CD1c-positive myeloid dendritic cell (primary cell): ENCODE measurements at regions not wholly inside any gene's neighbourhood (a gene's known extent, or its start where the extent isn't known, plus 50 kb on each side); places are given as distances from the start of the nearest gene placed in this dataset.
"Not testable (repeated sequence)": the region's sequence is repeated elsewhere in the genome, so short reads cannot be mapped to it uniquely, and the experiment has no call there.

Experiments used
- DNase-seq: peaks from one replicate; pipeline ENCODE4 v3.0.0-alpha.2; 2016; ENCODE audit errors: extremely low spot score

DNA sequence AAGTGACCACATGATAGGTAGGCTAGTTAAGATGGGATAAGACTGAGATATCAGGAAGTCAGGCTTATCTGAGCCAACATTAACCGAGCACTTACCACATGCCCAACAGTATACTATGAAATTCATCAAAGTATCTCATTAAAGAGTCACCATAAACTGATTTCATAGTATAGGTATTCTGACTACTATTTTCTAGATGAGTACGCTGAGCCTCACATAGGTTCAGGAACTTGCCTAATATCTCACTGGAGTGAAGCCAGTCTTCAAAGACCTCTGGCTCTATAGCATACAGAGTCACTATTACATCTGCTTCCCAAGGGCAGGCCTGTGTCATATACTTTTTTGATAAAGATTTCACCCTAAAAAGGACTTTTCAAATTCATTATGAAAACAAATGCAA is 115.6 kb upstream of the NGF start:
- no peak for DNase-seq

DNA sequence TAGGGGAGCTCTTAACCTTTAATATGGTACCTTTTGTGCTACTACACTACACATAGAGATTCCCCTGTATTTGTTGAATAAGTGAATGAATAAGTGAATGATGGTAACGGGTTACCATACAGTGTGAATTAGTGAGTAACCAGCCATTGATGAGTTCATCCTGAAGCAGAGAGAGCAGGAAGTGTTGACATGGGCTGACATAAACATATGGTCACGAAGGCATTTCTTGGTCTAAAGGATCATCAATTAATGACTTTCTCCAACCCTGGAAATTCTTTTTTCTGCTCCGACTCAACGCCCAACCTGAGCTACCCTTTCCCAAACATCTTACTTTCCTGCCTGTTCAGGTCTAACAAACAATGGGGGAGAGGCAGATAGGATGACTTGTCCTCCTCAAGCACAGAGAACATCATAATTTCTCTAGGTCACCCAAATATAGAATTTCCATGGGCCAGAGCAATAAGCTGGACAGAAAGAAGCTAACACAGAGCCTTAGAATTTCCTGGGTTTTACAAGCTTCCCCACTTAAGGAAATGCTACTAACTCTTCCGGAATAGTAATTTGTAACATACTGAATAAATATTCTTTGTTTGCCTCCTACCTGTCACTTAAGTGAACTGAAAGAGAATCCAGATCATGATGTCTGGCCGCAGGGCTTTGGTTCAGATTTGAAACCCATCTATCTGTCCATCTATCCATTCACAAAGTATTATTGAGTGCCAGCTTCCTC is 114.7 kb upstream of the NGF start:
- no peak for DNase-seq

DNA sequence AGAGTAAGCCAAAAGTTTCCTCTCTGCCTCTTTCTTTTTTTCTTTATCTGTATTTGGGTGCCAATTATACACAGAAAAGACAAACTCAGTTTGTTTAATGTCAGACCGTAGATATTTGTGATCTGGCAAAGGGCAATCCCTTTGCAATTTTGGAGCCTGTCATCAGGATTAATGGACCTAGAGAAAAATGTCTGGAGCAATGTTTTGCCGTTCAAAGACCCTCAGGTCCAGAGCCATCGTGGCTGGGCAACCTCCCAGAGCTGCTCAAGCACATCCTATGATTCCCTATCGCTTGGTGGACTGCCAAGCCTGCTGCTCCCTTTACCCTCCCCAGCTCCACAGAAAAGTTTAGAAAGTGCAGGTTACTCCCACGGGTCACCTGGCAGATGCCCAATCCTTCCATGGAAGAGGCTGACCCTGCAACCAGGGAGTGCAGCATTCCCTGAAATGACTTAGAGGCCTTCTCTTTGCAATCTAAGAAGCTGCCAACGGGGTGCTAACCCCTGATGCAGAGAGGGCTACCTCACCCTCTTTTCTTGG is 112.5 kb upstream of the NGF start:
- DNase-seq: no peak

DNA sequence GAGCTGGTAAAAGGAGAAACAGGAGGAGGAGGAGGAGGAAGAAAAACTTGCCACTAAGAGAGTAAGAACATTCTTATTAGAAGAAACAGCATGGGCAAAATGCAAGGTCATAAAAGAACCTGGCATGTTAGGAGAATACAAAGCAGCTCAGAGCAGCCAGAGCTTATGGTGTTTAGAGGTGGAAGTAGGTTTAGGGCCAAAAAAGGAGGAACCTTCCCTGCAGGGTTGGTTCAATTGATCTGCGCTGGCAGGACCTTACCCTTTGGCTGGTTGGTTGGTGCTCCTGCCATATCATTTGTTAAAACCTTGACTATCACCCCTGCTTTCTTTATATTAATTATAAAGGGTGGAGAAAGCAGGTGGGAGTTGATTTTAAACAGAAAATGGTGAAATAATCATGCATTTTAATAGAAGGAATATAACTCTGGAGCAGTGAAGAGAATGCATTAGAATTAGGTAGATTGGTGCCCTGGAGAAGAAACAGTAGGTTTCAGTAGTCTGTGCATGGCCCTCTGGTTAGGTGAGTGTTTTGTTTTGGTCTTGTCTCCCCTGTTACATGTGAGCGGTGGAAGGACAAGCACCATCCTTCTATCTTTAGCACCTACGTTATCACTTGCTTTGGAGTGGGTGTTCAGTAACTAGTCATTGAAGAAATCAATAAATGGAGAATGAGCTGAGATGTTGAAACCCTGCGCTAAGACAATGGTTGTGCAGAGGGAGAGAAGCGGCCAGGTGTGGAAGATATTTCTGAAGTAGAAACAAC is 110.4 kb upstream of the NGF start:
- no peak for DNase-seq

DNA sequence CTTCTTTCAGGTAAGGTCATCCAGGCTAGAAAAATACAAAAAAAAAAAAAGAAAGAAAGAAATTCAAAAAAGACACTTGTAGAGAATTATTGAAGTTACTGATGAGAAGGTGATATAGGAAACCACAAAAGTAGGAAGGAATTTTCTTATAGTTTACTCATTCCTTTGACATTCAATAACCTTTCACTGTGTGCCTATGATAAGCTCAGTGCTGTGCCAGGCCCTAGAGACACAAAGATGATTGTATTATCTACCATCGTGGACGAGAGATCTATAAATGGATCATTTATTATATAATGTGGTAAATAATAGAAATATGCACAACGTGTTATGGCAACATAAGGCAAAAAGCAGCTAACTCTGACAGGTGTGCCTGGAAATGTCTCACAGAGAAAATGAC is 109.6 kb upstream of the NGF start:
- no peak for DNase-seq

DNA sequence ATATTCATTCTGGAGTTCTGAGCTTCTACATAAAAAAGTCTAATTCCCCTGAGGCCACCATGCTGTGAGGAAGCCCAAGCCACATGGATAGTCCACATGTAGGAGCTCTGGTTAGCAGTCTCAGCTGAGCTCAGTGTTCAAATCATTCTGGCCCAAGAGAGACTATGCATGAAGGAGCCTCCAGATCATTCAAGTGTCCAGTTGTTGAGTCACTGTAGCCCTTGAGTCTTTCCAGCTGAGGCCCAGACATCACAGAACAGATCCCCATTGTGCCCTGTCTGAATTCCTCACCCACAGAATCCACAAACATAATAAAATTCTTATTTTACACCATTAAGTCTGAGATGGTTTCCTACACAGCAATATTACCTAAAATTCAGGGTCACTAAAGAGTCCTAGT is 107.0 kb upstream of the NGF start:
- no peak for DNase-seq

DNA sequence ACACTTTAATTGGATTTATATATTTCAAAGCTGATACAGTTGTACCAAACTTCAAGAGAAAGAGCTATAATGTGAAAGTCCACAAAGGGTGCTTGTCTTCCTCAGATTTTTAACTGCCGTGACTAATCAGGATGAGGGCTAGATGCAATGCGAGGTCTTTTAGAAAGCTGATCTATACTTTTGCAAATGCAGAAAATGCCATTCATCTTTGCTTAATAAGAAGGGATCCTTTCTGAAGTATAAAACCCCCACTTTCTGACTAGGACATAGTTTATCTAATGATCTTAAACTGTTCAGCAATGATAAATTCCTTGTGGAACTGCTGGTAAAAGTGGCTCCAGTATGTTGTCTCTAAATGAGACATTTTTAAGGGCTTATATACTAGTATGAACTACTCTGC is 102.7 kb upstream of the NGF start:
- no peak for DNase-seq

DNA sequence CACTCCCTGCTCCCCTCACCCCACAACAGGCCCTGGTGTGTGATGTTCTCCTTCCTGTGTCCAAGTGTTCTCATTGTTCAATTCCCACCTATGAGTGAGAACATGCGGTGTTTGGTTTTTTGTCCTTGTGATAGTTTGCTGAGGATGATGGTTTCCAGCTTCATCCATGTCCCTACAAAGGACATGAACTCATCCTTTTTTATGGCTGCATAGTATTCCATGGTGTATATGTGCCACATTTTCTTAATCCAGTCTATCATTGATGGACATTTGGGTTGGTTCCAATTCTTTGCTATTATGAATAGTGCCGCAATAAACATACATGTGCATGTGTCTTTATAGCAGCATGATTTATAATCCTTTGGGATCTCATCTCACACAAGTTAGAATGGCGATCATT is 101.5 kb upstream of the NGF start:
- DNase-seq: not testable (repeated sequence)

DNA sequence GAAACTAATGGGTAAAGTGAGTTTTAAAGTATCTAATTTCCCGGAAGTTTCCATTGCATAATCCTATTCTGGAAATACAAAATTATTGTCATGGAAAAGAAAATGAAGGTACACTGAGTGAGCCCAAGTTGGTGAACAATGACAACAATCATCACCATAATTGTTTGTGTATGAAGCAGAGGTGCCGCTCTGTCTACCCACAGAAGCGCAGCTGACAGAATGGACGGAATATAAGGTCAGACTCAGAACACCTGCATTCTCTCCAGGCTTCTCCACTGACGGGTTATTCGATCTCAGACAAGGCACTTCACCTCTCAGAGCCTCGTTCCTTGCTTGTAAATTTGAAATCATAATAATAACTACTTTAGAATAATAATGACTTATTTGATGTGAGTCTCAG is 99.1 kb upstream of the NGF start:
- no peak for DNase-seq

DNA sequence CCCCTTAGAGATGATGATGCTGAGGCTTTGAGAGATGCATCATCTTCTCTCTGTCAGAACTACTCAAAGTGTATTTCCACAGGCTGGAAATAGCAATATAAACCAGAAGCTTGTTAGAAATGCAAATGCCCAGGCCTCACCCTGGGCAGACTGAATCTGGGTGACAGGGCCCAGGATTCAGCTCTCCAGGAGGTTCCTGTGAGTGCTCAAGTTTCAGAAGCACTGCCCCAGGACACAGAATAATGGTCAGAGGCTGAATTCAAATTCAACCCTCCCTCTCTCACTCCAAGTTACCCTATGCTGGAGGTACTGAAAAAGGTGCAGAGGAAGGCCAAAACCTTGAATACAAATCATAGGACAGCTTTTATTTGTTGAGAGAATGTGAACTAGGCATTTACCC is 98.5 kb upstream of the NGF start:
- DNase-seq: no peak

DNA sequence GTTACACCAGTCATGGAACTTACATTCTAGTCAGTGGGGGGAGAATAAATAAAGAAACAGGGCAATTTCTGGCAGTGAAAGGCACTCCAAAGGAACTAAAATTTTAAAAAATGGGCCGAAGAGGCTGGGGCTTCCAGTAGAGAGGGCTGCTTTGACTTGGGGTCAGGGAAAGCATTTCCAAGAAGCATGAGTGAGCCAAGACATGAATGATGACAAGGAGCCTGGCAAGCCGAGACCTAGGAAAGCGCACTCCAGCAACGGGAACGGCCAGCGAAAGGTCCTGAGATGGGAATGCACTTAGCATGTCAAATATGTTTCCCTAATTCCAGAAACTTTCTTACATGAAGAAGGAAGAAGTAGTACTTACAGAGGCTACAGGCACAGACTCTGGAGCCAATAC is 95.4 kb upstream of the NGF start:
- DNase-seq: no peak

DNA sequence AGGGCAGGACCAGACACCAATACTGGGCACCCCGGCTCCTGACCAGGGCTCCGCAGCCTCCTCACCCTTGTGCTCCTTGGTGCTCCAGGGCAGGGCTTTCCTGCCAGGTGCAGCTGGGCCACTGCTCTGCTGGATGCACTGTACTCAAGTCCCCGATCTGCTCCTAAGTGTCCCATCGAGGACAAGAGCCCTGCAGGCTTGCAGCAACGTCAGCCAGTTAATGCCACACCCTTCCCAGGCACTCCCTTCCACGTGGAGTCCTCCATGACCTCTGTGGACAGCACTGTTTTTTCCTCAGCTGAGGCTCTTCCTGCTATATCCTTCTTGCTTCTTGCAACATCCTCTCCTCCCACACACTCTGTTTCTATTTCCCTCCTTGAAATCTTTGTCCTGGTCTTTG is 94.0 kb upstream of the NGF start:
- DNase-seq: no peak

DNA sequence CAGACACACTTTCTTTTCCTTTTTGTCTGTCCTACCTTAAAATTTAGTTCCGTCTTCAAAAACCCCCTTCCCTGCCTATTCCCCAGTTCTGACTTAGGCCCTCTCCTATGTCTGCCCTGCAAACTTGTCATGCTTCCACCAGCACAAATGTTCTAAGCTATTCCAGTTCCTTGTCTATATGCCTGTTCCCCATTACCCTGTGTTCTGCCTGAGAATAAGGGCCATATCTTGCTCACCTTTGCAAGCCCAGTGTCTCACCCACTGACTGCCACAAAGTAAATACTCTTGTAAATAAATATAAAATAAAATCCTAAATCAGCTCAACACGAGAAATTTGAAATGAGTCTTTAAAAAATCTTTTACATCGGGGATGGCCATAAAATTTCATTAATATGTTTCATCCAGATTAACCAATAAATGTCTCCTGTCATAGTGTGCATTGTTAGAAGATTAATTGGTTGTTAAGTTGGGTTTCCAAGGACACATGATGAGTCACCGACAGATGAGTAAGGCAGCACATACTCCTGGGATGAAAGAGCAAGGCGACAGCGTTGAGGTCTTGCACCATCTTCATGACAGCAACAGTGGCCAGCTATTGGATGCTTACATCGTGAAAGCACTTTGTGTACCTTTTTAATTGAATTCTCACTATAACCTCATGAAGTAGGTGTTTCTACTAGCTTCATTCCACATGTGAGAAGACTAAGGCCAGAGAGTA is 92.6 kb upstream of the NGF start:
- no peak for DNase-seq

DNA sequence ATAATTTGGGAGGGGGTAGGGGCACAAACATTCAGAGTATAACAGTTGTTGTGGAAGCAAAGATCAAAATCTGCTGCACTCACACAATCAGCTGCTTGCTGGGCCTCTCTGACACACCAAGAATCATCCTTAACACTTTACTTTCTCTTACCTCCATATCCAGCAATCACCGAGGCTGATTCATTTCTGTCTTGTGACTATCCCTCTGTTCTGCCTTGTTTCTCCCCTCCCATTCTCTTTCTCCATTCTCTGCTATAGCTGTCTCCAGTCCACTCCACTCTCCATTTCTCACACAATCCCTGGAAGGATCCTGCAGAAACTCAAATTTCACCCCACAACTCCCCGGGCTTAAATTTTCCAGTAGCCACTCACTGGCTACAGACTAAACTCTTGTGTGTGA is 91.8 kb upstream of the NGF start:
- DNase-seq: no peak

DNA sequence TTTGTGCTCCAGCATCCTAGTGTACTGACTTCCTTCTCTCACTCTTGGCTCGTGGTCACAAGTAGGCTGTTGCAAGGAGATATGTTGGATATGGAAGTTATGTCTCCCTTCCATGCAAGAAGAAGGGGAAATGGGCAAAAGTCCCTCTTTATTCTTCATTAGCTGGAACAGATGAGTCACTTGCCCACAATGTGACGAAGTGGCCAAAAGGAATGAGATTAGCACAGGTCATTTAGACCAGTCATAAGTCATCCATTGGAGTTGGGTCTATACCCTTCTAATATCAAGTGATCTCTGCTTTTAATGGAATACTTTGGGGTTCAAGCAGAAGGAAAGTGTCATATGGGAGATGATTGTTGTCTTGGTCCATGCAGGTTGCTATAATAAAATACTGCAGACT is 91.2 kb upstream of the NGF start:
- peak; percentile 1 for DNase-seq

DNA sequence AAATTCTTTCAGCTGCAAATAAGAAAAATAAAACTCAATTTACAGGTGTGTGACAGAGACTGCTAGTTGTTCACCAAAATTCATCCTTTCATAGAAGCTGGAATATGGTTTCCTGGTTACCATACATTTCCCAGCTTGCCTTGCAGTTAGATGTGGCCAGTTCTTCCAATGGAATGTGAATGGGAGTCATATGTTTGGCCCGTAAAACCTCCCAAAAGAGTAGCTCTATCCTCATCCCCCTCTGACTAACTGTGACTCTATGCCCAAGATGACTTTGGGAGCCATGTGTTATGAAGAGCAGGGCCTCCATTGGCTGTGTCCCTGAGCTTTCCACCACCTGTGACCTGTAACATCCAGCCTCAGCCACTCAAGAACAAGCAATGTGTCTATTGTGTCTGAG is 90.6 kb upstream of the NGF start:
- no peak for DNase-seq

DNA sequence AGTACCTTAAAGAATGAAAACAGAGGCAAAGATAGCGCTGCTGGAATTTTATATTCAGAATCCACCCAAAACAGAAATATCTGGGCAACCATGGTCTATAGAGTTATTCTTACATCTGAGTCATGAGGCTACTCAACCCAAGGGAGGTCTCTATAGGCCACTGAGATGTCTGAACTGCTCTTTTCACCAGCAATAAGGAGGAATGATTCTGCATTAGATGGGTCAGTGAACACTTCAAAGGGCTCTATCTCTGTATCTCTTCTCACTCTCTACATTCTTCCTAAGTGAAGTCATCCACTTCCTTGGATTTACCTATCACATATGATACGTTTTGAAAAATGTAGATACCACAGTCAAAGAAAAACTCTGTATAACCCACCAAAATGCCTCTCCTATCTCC is 90.2 kb upstream of the NGF start:
- no peak for DNase-seq

DNA sequence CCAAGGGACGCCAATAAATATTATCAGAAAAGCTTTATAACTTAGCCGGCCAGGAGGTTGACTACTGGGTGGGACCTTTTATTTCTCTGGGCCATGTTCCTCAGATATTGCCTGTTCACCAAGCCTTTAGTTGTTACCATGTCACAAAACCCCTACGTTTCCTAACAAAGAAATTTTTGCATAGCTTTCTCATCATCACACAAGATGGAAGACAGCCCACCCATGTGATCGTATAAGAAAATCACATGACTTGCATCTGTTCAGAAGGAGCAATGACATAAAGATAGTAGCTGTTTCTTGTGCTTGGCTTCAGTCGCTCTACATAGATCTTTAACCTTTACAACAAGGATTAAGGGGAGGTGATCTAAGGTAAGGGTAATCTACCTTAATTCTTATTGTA is 88.9 kb upstream of the NGF start:
- DNase-seq: no peak

DNA sequence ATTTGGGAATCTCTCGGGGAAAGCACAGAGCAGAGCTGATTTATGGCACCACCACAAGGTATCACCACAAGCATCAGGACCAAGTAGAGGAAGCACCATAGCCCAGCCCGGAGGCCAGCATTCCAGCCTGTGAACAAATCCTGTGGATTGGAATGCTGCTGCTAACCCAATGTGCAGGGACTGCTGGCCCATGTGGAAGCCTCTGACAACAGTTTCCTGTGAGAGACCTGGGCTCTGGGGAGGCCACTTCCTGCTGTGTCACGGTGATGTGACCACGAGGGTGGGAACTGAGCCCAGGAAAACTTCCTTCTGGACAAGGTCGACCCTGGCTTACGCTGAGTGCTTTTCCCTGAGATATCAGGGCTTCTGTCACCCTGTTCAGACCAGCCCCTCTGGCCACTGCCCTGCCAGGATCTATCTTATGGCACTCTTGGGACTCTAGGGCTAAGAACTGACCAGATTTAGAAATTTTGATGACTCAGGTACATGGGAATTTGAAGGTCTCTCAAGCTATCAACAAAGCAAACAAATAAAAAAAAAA is 88.3 kb upstream of the NGF start:
- DNase-seq: no peak

DNA sequence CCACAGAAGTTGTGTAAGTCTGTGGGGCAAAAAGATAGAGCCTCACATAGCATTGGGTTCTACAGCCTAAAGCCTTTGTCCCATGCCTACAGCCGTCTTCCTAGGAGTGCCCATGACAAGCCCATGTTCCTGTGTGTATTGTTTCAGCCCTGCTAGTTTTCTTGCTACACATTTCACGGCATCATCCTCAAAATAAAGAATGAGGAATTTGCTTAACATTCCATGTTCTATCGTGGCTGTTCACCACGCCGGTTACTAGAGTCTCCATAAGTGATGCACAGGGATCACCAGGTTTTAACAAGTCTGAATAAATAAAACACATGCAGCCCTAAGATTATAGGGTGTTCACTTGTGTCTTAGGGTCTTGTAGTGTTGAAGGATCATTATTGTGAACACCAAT is 87.4 kb upstream of the NGF start:
- no peak for DNase-seq

DNA sequence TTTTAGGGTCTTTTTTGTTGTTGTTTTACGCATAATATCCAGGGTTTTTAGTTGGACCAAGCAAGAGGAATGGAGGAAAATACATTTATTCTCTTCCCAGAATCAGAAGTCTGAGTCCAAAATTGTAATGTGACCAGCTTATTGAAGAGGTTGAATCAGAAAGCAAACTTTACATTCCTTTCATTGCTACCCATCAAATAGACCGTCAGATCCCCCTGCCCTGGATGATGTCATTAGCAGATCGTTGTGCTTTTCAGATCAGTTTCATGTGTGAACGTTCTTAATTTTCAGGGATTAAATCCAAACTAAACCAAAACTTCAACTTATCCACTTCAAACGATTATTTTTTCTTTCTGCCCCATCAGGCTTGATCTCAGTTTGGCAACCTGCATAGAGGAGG is 85.7 kb upstream of the NGF start:
- no peak for DNase-seq

DNA sequence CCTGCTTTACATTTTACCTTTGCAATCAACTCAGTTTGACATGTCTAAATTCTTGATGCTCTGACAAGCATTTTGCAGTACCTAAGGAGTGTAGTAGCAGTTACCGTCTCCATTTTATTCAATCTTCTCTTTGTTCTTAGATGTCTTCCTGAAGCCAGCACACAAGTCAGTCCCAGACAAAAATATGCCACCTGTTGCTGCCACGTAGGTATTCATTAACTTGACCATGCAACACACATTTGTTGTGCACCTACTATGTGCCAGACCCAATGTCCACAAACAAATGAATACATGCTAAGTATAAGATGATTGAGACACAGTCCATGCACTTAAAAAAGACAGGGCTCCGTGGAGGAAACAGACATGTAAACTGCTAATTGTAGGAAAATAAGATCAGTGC is 81.5 kb upstream of the NGF start:
- DNase-seq: no peak

DNA sequence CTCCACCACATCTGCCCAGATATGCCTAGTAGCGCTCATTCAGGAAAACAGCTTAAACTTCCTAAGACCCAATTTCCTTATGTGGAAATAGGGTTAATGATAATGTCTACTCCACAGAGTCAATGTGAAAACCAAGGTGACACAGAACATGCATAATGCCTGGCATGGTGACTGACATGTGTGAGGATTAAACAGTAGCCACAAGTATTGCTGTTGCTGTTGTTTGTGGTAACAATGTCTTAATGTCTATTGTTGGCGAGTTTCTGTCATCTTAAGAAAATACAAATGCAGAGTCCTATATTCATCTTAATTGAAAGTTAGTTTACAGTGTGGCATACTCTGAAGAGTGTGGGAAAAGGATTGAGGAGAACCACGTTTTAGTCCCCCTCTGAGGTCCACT is 75.6 kb upstream of the NGF start:
- DNase-seq: no peak
